Anterior cingulate cortex (tissue), 58 donors: ENCODE measurements at regions not wholly inside any gene's neighbourhood (a gene's known extent, or its start where the extent isn't known, plus 50 kb on each side); places are given as distances from the start of the nearest gene placed in this dataset.

Experiments
- DNase-seq, 58 donors: peaks; one replicate each; lab custom pipeline; 2025; lab: John Stamatoyannopoulos, UW

GRCh38 chr3:124558991-124559845, 171.0 kb upstream of the UMPS start:
- peak in 55 of 58 donors; percentile 8 to 93 (median 68) for DNase-seq

DNA sequence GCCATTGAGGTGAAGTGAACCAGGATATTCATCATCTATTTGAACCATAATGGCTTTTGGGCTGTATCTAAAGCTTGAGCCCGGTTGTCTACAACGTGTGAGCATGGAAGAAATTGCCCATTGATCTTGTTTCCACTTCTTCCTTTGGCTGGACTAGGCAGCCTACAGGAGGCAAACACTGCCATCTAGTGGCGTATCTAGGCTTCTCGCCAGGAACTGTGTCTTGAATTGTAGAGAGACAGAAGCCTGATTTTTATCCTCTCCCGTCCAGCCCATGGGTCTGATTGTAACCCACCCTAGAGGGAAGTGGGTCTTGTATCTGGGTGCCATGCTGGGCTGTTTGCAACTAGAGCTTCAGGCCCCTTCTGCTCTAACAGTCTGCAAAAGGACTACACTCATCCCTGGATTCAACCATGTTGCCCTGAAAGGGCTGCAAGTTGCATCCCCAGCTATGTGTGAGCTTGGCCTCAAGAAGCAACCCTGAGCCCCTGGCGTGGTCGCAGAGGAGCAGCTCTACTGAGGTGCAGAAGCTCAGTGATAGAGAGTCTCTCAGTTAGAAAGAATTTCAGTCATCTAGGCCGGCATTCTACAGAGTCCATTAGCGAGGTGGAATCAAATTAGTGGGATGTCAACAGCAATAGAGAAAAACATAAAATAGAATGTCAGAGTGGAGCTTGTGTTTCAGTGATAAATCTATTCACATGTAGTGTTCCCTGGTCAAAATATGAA, 170.2 kb upstream of the UMPS start:
- DNase-seq, result peak in 55 of 58 donors; percentile 17 to 83 (median 55)

GRCh38 chr3:124560666-124561215, 169.5 kb upstream of the UMPS start:
- no peak for DNase-seq

DNA sequence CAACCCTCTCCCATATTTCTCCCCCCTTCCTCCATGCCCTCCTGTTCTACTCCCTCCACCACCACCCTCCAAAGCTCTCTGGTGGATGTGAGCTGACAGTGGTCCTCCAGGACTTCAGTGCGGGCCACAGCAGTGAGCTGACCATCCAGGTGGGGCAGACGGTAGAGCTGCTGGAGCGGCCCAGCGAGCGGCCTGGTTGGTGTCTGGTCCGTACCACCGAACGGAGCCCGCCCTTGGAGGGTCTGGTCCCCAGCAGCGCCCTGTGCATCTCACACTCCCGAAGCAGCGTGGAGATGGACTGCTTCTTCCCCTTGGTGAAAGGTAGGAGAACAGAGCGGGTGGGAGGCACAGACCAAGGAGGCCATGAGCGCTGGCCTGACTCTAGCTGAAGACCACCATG, 167.5 kb upstream of the UMPS start:
- no peak for DNase-seq

- no peak for DNase-seq
Observed at GRCh38 chr3:124563376-124563775, 166.9 kb upstream of the UMPS start.

GRCh38 chr3:124565013-124565412, 165.2 kb upstream of the UMPS start:
- peak in 53 of 58 donors; percentile 14 to 84 (median 54) for DNase-seq

GRCh38 chr3:124565551-124565950, 164.7 kb upstream of the UMPS start:
- DNase-seq, result no peak

DNA sequence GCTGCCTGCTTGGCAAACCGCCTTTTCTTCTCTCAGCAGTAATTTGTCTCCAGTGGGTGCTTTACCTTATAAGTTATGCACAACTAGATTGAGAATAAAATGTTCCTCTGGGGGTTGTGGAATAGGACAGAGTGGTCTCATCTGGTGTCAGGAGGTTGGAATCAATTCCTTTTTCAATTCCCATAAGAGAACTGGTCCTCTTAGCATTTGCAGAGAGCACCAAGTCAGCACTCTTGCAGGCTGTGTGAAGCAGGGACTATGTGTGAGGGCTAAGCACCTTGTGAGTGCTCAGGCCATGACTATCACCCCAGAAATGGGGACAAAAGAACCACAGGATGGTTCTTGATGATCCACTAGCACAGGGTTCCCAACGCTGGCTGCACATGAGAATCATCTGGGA, 163.6 kb upstream of the UMPS start:
- no peak for DNase-seq

DNA sequence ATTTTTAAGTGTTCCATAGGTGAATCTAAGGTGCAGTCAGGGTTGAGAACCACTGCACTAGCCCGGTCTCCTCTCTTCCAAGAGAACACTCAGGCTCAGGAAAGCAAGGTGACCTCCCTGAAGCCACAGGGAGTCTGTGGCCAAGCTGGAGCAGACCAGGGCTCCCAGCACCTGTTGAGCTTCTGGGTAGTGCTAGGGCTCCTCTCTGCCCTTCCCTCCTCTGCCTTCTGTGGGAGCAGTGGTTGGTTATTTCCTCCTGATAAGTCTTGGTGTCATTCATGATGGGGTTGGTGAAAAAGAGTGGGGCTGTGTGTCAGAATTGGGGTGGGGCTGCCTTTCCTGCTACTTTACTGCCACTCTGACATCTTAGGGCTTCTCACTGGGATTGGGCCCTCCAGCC, 163.1 kb upstream of the UMPS start:
- no peak for DNase-seq

GRCh38 chr3:124569761-124570160, 160.5 kb upstream of the UMPS start:
- DNase-seq, result no peak

DNA sequence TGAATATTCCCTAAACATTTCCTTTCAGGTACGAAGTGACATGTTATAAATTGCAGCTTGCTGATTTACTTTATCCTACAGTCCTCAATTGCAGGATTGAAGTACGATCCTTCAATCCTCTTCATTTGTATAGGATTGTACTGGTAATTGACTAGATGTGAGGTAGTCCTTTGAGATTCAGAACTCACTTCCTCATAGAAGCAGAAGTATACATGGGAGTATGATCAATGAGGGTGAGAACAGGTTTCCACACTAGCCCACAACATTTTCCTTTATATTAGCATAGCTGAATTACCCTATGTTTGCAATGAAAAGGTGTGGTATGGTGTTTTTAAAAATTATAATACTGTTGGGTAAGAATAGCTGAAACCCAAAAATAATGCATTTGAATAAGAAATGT, 160.0 kb upstream of the UMPS start:
- no peak for DNase-seq

GRCh38 chr3:124572851-124573405, 157.3 kb upstream of the UMPS start:
- no peak for DNase-seq

GRCh38 chr3:124574012-124574411, 156.2 kb upstream of the UMPS start:
- DNase-seq, result no peak

GRCh38 chr3:124576565-124577493, 153.4 kb upstream of the UMPS start:
- no peak for DNase-seq

DNA sequence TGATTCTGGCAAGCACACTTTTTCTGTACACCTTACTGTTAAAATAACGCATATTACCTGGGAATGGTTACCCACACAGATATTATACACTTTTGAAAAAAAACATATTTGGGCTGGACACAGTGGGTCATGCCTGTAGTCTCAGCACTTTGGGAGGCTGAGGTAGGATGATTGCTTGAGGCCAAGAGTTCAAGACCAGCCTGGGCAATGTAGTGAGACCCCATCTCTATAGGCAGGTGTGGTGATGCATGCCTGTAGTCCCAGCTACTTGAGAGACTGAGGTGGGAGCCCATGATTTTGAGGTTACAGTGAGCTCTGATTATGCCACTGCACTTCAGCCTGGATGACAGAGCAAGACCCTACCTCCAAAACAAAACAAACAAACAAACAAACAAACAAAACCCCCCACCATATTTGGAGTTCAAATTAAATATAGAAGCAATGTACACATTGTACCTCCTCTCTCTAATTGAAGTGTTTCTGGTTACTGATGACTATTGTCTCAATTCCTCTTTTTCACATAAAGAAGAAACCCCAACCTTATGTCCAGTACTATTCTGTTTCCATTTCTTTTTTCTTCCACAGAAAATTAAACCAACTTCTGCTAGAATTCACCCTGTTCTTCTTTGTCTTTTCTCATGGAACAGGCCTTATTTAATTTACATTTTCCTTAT, 152.6 kb upstream of the UMPS start:
- DNase-seq, result no peak

DNA sequence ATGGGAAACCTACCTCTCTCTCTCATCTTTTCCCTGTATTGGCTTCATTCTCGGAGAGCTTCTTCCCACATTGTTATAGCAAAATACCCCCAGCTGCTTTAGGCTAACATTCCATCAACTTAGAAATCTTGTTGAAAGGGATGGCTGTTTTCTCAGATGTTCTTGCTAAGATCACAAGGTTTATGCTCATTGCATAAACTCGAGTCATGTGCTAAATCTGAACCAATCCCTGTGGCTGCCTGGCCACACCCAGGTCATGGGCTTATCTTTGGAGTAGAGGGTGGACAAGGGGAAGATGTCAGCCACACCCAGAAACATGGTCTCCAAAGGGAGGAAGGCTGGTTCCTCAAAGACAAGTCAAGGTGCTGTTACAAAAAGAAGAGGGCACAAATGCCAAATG, 150.6 kb upstream of the UMPS start:
- no peak for DNase-seq

- DNase-seq, result no peak
Observed at GRCh38 chr3:124582196-124582595, 148.1 kb upstream of the UMPS start.

GRCh38 chr3:124582621-124583395, 147.4 kb upstream of the UMPS start:
- DNase-seq, result peak in 6 of 58 donors; percentile 11 to 42 (median 24)

- no peak for DNase-seq
Observed at GRCh38 chr3:124584245-124584551, 146.1 kb upstream of the UMPS start.
